Peyer's patch (tissue), 4 donors: ENCODE measurements at regions not wholly inside any gene's neighbourhood (a gene's known extent, or its start where the extent isn't known, plus 50 kb on each side); places are given as distances from the start of the nearest gene placed in this dataset.

Experiments used
- DNase-seq, 3 donors: peaks; one replicate each; pipeline ENCODE4 v3.0.0-alpha.2; 2017 to 2019
- H3K27ac ChIP-seq, 4 donors: fragments of 200-600 bp; sonication (generic); one replicate each; pipeline ENCODE4 v1.5.1; 2016 to 2019
- H3K27me3 ChIP-seq, 2 donors: fragments of 200-600 bp; sonication (generic); one replicate each; pipeline ENCODE4 v1.5.1; 2019
- H3K36me3 ChIP-seq, 3 donors: fragments of 200-600 bp; sonication (generic); one replicate each; pipeline ENCODE4 v1.5.1; 2016 to 2019
- H3K4me1 ChIP-seq, 4 donors: fragments of 200-600 bp; sonication (generic); one replicate each; pipeline ENCODE4 v1.5.1; 2016 to 2019
- H3K4me3 ChIP-seq, 4 donors: fragments of 200-600 bp; sonication (generic); 1 replicate in 3 of 4; 2 replicates in 1 of 4; pipeline ENCODE4 v1.5.1; 2016 to 2019; ENCODE audit warnings: mild to moderate bottlenecking in 1 of 4
- H3K9me3 ChIP-seq, 4 donors: fragments of 200-600 bp; sonication (generic); one replicate each; pipeline ENCODE4 v1.5.1; 2016 to 2019; ENCODE audit warnings: mild to moderate bottlenecking in 1 of 4
- CTCF ChIP-seq, 6 experiments: fragments of 450-650 bp in 4 of 6; fragments of 200-600 bp in 2 of 6; sonication (generic) in 1 of 6; IDR thresholded peaks; one replicate each; pipeline ENCODE4 v1.5.1; 2017 to 2019; ENCODE audit warnings: antibody characterized with exemption in 6 of 6, mild to moderate bottlenecking in 3 of 6, moderate library complexity in 1 of 6
- POLR2A ChIP-seq, 2 donors: fragments of 450-650 bp; IDR thresholded peaks; one replicate each; pipeline ENCODE4 v1.5.1; 2017; ENCODE audit warnings: antibody characterized with exemption in 2 of 2, mild to moderate bottlenecking in 2 of 2, moderate library complexity in 2 of 2

- no peak overlapping the region for H3K4me3 ChIP-seq
- no peak overlapping the region for H3K27ac ChIP-seq
- no peak for TF ChIP-seq CTCF (IDR thresholded peaks at IDR 0.05)
- no peak for TF ChIP-seq POLR2A (IDR thresholded peaks at IDR 0.05)
- H3K9me3 ChIP-seq = no peaks in the 10 kb centered on the region
- H3K27me3 ChIP-seq = no peaks in the 10 kb centered on the region
- H3K36me3 ChIP-seq = no peaks in the 10 kb centered on the region
- no peak for DNase-seq
- H3K4me1 ChIP-seq = peaks cover 0 to 8% (median 0%) of the 10 kb centered on the region in 4 donors
Observed at GRCh38 chr14:103257211-103257962, 76.7 kb upstream of the EIF5 start.

- peaks cover 0 to 8% (median 0%) of the 10 kb centered on the region in 4 donors for H3K4me1 ChIP-seq
- no peak for TF ChIP-seq CTCF (IDR thresholded peaks at IDR 0.05)
- TF ChIP-seq POLR2A (IDR thresholded peaks at IDR 0.05) = no peak
Observed at GRCh38 chr14:103258211-103258610, 75.8 kb upstream of the EIF5 start.

GRCh38 chr14:103259184-103259583 is 74.9 kb upstream of the EIF5 start:
- peaks cover 0 to 4% (median 0%) of the 10 kb centered on the region in 4 donors for H3K4me1 ChIP-seq
- H3K27me3 ChIP-seq = no peaks in the 10 kb centered on the region
- H3K36me3 ChIP-seq = no peaks in the 10 kb centered on the region
- no peak overlapping the region for H3K27ac ChIP-seq
- TF ChIP-seq POLR2A (IDR thresholded peaks at IDR 0.05) = no peak
- no peak for TF ChIP-seq CTCF (IDR thresholded peaks at IDR 0.05)
- no peaks in the 10 kb centered on the region for H3K9me3 ChIP-seq
- H3K4me3 ChIP-seq = no peak overlapping the region
- no peak for DNase-seq

More at GRCh38 chr14:103258211-103258610, 75.8 kb upstream of the EIF5 start:
- no peaks in the 10 kb centered on the region for H3K27me3 ChIP-seq
- H3K36me3 ChIP-seq = no peaks in the 10 kb centered on the region
- H3K27ac ChIP-seq = no peak overlapping the region
- H3K9me3 ChIP-seq = no peaks in the 10 kb centered on the region
- H3K4me3 ChIP-seq = no peak overlapping the region
- no peak for DNase-seq

- TF ChIP-seq CTCF (IDR thresholded peaks at IDR 0.05) = no peak
- TF ChIP-seq POLR2A (IDR thresholded peaks at IDR 0.05) = peak; percentile 27 to 43
- Histone ChIP-seq H3K27me3 (no peaks in the 10 kb centered on the region), H3K4me1 (peaks cover 0 to 4% (median 0%) of the 10 kb centered on the region in 4 donors), H3K27ac (peak overlapping the region in 3 of 4 donors; percentile 73 to 92 (median 84)), H3K4me3 (peak overlapping the region; percentile 11 to 66 (median 44)), H3K36me3 (no peaks in the 10 kb centered on the region), H3K9me3 (no peaks in the 10 kb centered on the region)
- peak in 1 of 3 donors; percentile 68 for DNase-seq
Observed at GRCh38 chr14:103259801-103260628, 74.0 kb upstream of the EIF5 start.

- TF ChIP-seq CTCF (IDR thresholded peaks at IDR 0.05) = no peak
- TF ChIP-seq POLR2A (IDR thresholded peaks at IDR 0.05) = no peak
- H3K27me3 ChIP-seq = no peaks in the 10 kb centered on the region
- H3K9me3 ChIP-seq = no peaks in the 10 kb centered on the region
- H3K36me3 ChIP-seq = no peaks in the 10 kb centered on the region
- H3K27ac ChIP-seq = peak overlapping the region in 3 of 4 donors; percentile 73 to 92 (median 84)
- DNase-seq = peak in 2 of 3 donors; percentile 61 to 72
- peaks cover 0 to 4% (median 0%) of the 10 kb centered on the region in 4 donors for H3K4me1 ChIP-seq
- H3K4me3 ChIP-seq = peak overlapping the region; percentile 11 to 66 (median 44)
Observed at GRCh38 chr14:103260629-103261124, 73.4 kb upstream of the EIF5 start.
